Fibroblast of the aortic adventitia (primary cell): ENCODE measurements at regions not wholly inside any gene's neighbourhood (a gene's known extent, or its start where the extent isn't known, plus 50 kb on each side); places are given as distances from the start of the nearest gene placed in this dataset.

Experiments
- DNase-seq: peaks from one replicate; pipeline ENCODE4 v3.0.0-alpha.2; 2010; ENCODE audit warnings: low read depth
- H3K4me3 ChIP-seq: 2 replicates; pipeline ENCODE4 v1.5.1; 2011; ENCODE audit warnings: low read depth, mild to moderate bottlenecking, control low read depth, low read length, moderate library complexity
- CTCF ChIP-seq: IDR thresholded peaks from 2 replicates; pipeline ENCODE4 v1.5.1; 2011; ENCODE audit warnings: mild to moderate bottlenecking, low read length, control low read depth, inconsistent platforms; ENCODE audit not compliant: insufficient read depth

- TF ChIP-seq CTCF, result no peak
- no peak for DNase-seq
- H3K4me3 ChIP-seq, result no peak overlapping the region
These were observed 132.0 kb upstream of the ZSWIM2 start for GRCh38 chr2:186980787-186981550.

- no peak for DNase-seq
- no peak overlapping the region for H3K4me3 ChIP-seq
- TF ChIP-seq CTCF, result no peak
These were observed 131.1 kb upstream of the ZSWIM2 start for GRCh38 chr2:186980117-186980442.

GRCh38 chr2:186979439-186980116 lies 130.6 kb upstream of the ZSWIM2 start:
- no peak for TF ChIP-seq CTCF
- no peak for DNase-seq
- H3K4me3 ChIP-seq, result no peak overlapping the region

GRCh38 chr2:186977433-186978045 lies 128.6 kb upstream of the ZSWIM2 start:
- DNase-seq, result no peak
- H3K4me3 ChIP-seq, result no peak overlapping the region
- TF ChIP-seq CTCF, result no peak

GRCh38 chr2:186976329-186976728 lies 127.4 kb upstream of the ZSWIM2 start:
- DNase-seq, result no peak
- H3K4me3 ChIP-seq, result no peak overlapping the region
- TF ChIP-seq CTCF, result no peak

GRCh38 chr2:186972281-186972970 lies 123.5 kb upstream of the ZSWIM2 start:
- no peak for TF ChIP-seq CTCF
- no peak overlapping the region for H3K4me3 ChIP-seq
- no peak for DNase-seq
